ENCODE measurements at regions not wholly inside any gene's neighbourhood (a gene's known extent, or its start where the extent isn't known, plus 50 kb on each side); places are given as distances from the start of the nearest gene placed in this dataset.
"Not testable (repeated sequence)": the region's sequence is repeated elsewhere in the genome, so short reads cannot be mapped to it uniquely, and the experiment has no call there.

DNA sequence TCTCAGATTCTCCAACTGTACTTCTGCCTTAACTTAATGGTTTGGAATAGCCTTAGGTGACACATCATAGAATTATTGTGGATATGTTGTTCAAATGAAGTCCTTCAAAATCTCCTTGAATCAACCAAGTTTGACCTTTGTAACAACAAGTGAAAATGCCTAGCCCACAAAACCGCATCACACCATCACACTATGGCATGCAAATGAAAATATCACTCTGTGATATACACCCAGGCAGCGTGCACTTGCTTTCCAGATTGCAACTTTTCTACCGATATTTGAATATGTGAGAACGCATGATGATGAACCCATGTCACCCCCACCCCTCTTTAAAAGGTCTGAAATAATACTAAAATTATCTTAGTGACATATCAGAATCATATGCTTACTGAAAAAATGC is 656.7 kb downstream of the GABRG1 start:
- intact Hi-C loops (cut with DNase I), result no loop called here
- no peak overlapping the region for H3K4me3 ChIP-seq

DNA sequence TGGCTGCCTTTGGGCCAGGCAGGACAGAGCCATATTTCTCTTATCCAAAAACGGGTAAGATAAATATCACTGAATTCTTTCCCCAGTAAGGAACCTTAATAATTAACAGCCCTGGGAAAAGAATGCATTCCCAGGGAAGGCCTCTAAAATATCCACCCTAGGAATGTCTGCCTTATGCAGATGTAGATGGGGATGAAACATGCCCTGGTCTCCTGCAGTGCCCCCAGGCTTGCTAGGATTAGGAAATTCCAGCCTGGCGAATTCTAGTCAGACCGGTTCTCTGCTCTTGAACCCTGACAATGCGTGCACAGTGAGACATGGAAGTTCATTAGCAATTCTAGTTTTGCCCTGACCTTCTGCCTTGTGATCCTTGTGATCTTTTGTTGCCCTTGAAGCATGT is 663.7 kb downstream of the GABRG1 start:
- H3K4me3 ChIP-seq; H3K36me3 ChIP-seq; ATAC-seq; H3K4me1 ChIP-seq; intact Hi-C loops (cut with DNase I); H3K27ac ChIP-seq; H3K27me3 ChIP-seq; DNase-seq: not testable (repeated sequence)
- H3K9me3 ChIP-seq, result peaks cover 0 to 16% of the 10 kb centered on the region in 2 donors

More for the DNA sequence above, 656.7 kb downstream of the GABRG1 start:
- peaks cover 0 to 6% of the 10 kb centered on the region in 2 donors for H3K9me3 ChIP-seq
- no peaks in the 10 kb centered on the region for H3K36me3 ChIP-seq
- H3K4me1 ChIP-seq, result no peaks in the 10 kb centered on the region
- no peak for DNase-seq
- no peak for ATAC-seq
- TF ChIP-seq, protein P1, sequence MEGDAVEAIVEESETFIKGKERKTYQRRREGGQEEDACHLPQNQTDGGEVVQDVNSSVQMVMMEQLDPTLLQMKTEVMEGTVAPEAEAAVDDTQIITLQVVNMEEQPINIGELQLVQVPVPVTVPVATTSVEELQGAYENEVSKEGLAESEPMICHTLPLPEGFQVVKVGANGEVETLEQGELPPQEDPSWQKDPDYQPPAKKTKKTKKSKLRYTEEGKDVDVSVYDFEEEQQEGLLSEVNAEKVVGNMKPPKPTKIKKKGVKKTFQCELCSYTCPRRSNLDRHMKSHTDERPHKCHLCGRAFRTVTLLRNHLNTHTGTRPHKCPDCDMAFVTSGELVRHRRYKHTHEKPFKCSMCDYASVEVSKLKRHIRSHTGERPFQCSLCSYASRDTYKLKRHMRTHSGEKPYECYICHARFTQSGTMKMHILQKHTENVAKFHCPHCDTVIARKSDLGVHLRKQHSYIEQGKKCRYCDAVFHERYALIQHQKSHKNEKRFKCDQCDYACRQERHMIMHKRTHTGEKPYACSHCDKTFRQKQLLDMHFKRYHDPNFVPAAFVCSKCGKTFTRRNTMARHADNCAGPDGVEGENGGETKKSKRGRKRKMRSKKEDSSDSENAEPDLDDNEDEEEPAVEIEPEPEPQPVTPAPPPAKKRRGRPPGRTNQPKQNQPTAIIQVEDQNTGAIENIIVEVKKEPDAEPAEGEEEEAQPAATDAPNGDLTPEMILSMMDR (IDR thresholded peaks at IDR 0.05), result no peak
- H3K27ac ChIP-seq, result no peak overlapping the region
- H3K27me3 ChIP-seq, result no peaks in the 10 kb centered on the region

DNA sequence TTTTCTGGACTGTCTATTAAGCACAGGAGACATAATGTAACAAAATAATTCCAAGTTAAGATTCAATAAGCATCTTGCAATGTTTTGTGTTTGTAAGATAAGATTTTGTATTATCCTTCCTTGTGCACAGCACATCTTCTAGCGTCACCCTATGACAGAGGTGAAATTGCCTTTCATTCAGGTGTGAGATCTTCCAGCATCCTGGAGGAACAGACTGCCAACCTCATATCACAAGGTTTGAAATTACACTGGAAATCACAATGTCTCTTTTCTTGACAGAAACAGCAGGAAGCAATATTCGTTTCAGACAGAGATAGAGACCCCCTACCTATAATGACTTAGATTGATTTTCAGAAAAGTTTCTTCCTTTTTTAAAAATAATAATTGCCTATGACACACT is 668.6 kb downstream of the GABRG1 start:
- DNase-seq, result no peak
- TF ChIP-seq, protein P1 (IDR thresholded peaks at IDR 0.05), result no peak
- ATAC-seq, result no peak
- Histone ChIP-seq H3K4me1 (no peaks in the 10 kb centered on the region), H3K27me3 (no peaks in the 10 kb centered on the region), H3K27ac (no peak overlapping the region), H3K36me3 (no peaks in the 10 kb centered on the region), H3K4me3 (no peak overlapping the region), H3K9me3 (peaks cover 0 to 1% of the 10 kb centered on the region in 2 donors)
- intact Hi-C loops (cut with DNase I), result no loop called here

DNA sequence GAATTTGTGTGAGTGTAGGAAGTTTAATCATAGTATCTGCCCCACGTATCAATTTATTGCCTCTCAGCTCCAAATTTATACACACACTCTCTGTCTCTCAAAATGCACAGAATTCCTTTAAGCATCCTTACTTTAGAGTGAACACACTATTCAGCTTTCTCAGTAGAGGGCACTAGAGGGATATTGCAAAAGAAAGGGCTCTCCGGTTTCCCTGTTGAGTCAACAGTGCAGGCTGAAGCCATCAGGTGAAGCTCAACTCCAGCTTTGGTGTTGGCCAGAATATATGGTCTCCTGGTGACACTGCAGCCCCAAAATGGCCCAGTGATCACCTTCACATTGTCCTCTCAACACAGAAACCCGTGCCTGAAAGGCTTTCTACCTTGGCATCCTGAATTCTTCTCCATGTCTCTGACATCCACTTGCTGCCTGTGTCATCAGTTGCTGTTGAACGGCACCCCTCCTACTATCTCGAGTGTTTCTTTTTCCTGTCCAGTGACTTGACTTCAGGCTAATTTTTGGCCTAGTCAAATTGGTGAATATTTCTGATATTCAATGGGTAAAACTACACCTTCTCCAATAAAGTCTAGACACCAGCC is 670.5 kb downstream of the GABRG1 start:
- Histone ChIP-seq H3K4me1 (no peaks in the 10 kb centered on the region), H3K9me3 (no peaks in the 10 kb centered on the region), H3K36me3 (no peaks in the 10 kb centered on the region), H3K27me3 (no peaks in the 10 kb centered on the region), H3K4me3 (no peak overlapping the region), H3K27ac (no peak overlapping the region)
- TF ChIP-seq, protein P1 (IDR thresholded peaks at IDR 0.05), result peak; percentile 30 to 50
- DNase-seq (peak in 2 of 4 donors; percentile 28 to 52), ATAC-seq (peak; percentile 93)
- intact Hi-C loops (cut with DNase I), result no loop called here

DNA sequence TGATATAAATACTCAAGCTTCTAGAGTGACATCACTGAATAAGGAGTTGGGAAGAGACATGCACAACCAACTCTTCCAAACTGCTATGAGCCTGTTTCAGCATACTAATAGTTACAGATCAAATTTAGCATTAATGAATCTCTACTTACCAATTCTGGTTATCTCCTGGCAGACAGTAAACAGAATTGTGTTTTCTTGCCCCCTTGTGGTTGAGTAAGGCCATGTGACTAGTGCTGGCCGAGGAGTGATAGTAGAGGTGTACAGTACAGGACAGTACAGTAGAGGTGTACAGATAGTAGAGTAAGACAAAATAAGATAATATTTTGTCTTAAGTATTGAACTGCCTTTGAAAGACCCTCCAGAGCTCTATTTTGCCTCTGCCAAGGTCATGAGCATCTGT is 681.4 kb downstream of the GABRG1 start:
- TF ChIP-seq, protein P1 (IDR thresholded peaks at IDR 0.05), result no peak
- peak; percentile 42 for ATAC-seq
- DNase-seq, result peak in 1 of 4 donors; percentile 19

DNA sequence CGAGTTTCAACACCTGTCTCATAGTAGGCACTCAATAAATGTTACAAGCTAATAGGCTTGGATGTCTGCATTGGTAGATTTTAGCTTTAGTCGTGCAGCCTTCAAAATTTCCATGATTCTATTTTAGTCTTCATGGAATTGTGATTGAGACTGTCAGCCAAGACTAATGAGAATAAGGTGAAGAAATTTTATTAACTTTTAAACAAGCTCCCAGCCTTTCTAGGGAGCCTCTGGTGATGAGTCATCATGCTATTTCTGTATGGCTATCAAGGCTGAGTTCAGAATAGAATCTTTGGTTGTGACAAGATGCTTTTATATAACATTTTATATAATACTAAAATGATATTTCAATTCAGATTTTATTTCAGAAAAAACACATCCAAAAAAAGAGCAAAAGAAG is 685.8 kb downstream of the GABRG1 start:
- Histone ChIP-seq H3K36me3 (no peaks in the 10 kb centered on the region), H3K27ac (no peak overlapping the region), H3K4me3 (no peak overlapping the region), H3K27me3 (no peaks in the 10 kb centered on the region), H3K4me1 (no peaks in the 10 kb centered on the region), H3K9me3 (no peaks in the 10 kb centered on the region)
- intact Hi-C loops (cut with DNase I), result no loop called here
- ATAC-seq, result no peak
- TF ChIP-seq, protein P1 (IDR thresholded peaks at IDR 0.05), result no peak
- DNase-seq, result no peak

More for the DNA sequence above, 681.4 kb downstream of the GABRG1 start:
- Histone ChIP-seq H3K9me3 (no peaks in the 10 kb centered on the region), H3K4me3 (no peak overlapping the region), H3K4me1 (no peaks in the 10 kb centered on the region), H3K27ac (no peak overlapping the region), H3K27me3 (no peaks in the 10 kb centered on the region), H3K36me3 (no peaks in the 10 kb centered on the region)
- intact Hi-C loops (cut with DNase I), result no loop called here

All from left lung (tissue), 4 donors.